ENCODE measurements at regions not wholly inside any gene's neighbourhood (a gene's known extent, or its start where the extent isn't known, plus 50 kb on each side); places are given as distances from the start of the nearest gene placed in this dataset.

- Histone ChIP-seq H3K4me1 (ENCODE audit: control insufficient read depth in 1 of 2, insufficient read depth in 2 of 2, low read length in 2 of 2) (no peaks in the 10 kb centered on the region), H3K27ac (ENCODE audit: low read depth in 1 of 2, low read length in 2 of 2) (no peak overlapping the region), H3K4me2 (replicated peaks; ENCODE audit: extremely low read depth, low read length, poor library complexity, severe bottlenecking) (no peak overlapping the region), H3K4me3 (replicated peaks in 1 of 3; ENCODE audit: low read depth in 2 of 3, low read length in 3 of 3) (no peak overlapping the region), H3K79me2 (ENCODE audit: insufficient read depth, low read length) (no peaks in the 10 kb centered on the region), H4K20me1 (ENCODE audit: insufficient read depth, low read length) (no peaks in the 10 kb centered on the region), H3K9me3 (replicated peaks in 1 of 2; ENCODE audit: control insufficient read depth in 1 of 2, insufficient read depth in 1 of 2, low read length in 2 of 2) (no peaks in the 10 kb centered on the region), H3K36me3 (replicated peaks in 1 of 2; ENCODE audit: control insufficient read depth in 1 of 2, insufficient read depth in 2 of 2, low read length in 2 of 2) (no peaks in the 10 kb centered on the region), H3K9ac (ENCODE audit: insufficient read depth, low read length, poor library complexity, severe bottlenecking) (no peak overlapping the region), H2AFZ (ENCODE audit: insufficient read depth, low read depth, low read length, poor library complexity, severe bottlenecking) (no peak overlapping the region), H3K27me3 (ENCODE audit: control insufficient read depth in 2 of 2, insufficient read depth in 2 of 2, low read length in 2 of 2) (no peaks in the 10 kb centered on the region)
- Mint-ChIP-seq H3K4me1 (peaks cover 11% of the 10 kb centered on the region), H3K4me3 (no peak overlapping the region), H3K9me3 (peaks cover 0 to 6% (median 0%) of the 10 kb centered on the region in 7 donors), H3K27me3 (ENCODE audit: low read depth in 3 of 3) (peaks cover 0 to 3% (median 2%) of the 10 kb centered on the region in 3 donors), H3K27ac (no peak overlapping the region), H3K36me3 (no peaks in the 10 kb centered on the region)
- intact Hi-C loops (cut with micrococcal nuclease), result no loop called here
- DNase-seq, result no peak
- WGBS (ENCODE audit: insufficient coverage), result 89% methylated on average over 5 of the region's 7 CpGs
- TF ChIP-seq, protein P1, sequence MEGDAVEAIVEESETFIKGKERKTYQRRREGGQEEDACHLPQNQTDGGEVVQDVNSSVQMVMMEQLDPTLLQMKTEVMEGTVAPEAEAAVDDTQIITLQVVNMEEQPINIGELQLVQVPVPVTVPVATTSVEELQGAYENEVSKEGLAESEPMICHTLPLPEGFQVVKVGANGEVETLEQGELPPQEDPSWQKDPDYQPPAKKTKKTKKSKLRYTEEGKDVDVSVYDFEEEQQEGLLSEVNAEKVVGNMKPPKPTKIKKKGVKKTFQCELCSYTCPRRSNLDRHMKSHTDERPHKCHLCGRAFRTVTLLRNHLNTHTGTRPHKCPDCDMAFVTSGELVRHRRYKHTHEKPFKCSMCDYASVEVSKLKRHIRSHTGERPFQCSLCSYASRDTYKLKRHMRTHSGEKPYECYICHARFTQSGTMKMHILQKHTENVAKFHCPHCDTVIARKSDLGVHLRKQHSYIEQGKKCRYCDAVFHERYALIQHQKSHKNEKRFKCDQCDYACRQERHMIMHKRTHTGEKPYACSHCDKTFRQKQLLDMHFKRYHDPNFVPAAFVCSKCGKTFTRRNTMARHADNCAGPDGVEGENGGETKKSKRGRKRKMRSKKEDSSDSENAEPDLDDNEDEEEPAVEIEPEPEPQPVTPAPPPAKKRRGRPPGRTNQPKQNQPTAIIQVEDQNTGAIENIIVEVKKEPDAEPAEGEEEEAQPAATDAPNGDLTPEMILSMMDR (IDR thresholded peaks at IDR 0.05), result no peak
These were observed 439.9 kb downstream of the GADD45G start for GRCh38 chr9:90044710-90045151.

GRCh38 chr9:90046317-90046861 lies 441.6 kb downstream of the GADD45G start:
- Histone ChIP-seq H3K4me2 (replicated peaks; ENCODE audit: extremely low read depth, low read length, poor library complexity, severe bottlenecking) (no peak overlapping the region), H3K36me3 (replicated peaks in 1 of 2; ENCODE audit: control insufficient read depth in 1 of 2, insufficient read depth in 2 of 2, low read length in 2 of 2) (no peaks in the 10 kb centered on the region), H4K20me1 (ENCODE audit: insufficient read depth, low read length) (no peaks in the 10 kb centered on the region), H3K27ac (ENCODE audit: low read depth in 1 of 2, low read length in 2 of 2) (no peak overlapping the region), H3K4me3 (replicated peaks in 1 of 3; ENCODE audit: low read depth in 2 of 3, low read length in 3 of 3) (no peak overlapping the region), H3K9me3 (replicated peaks in 1 of 2; ENCODE audit: control insufficient read depth in 1 of 2, insufficient read depth in 1 of 2, low read length in 2 of 2) (no peaks in the 10 kb centered on the region), H3K4me1 (ENCODE audit: control insufficient read depth in 1 of 2, insufficient read depth in 2 of 2, low read length in 2 of 2) (no peaks in the 10 kb centered on the region), H2AFZ (ENCODE audit: insufficient read depth, low read depth, low read length, poor library complexity, severe bottlenecking) (no peak overlapping the region), H3K27me3 (ENCODE audit: control insufficient read depth in 2 of 2, insufficient read depth in 2 of 2, low read length in 2 of 2) (no peaks in the 10 kb centered on the region), H3K79me2 (ENCODE audit: insufficient read depth, low read length) (no peaks in the 10 kb centered on the region), H3K9ac (ENCODE audit: insufficient read depth, low read length, poor library complexity, severe bottlenecking) (no peak overlapping the region)
- intact Hi-C loops (cut with micrococcal nuclease), result no loop called here
- H3K4me3 Mint-ChIP-seq, result no peak overlapping the region
- no peaks in the 10 kb centered on the region for H3K36me3 Mint-ChIP-seq
- no peak for DNase-seq
- TF ChIP-seq, protein P1 (IDR thresholded peaks at IDR 0.05), result no peak
- no peak overlapping the region for H3K27ac Mint-ChIP-seq
- peaks cover 0 to 5% (median 2%) of the 10 kb centered on the region in 3 donors for H3K27me3 Mint-ChIP-seq (ENCODE audit: low read depth in 3 of 3)
- peaks cover 16% of the 10 kb centered on the region for H3K4me1 Mint-ChIP-seq
- peaks cover 0 to 3% (median 0%) of the 10 kb centered on the region in 7 donors for H3K9me3 Mint-ChIP-seq
- WGBS (ENCODE audit: insufficient coverage), result no CpG with 5 or more reads among the region's 7 CpGs
